SK-N-SH treated with all-trans-retinoic acid at 6 μM for 48 hours (cell line): ENCODE measurements at regions not wholly inside any gene's neighbourhood (a gene's known extent, or its start where the extent isn't known, plus 50 kb on each side); places are given as distances from the start of the nearest gene placed in this dataset.

ENCODE experiments used
- ATAC-seq: fragments of 200-7000 bp; cut with Tn5 transposase; 3 replicates; pipeline ENCODE4 v1.9.1; 2020; ENCODE audit warnings: mild to moderate bottlenecking, moderate library complexity
- ARNTL ChIP-seq: fragments of 450-650 bp; formaldehyde crosslinking; IDR thresholded peaks from 2 replicates; pipeline ENCODE4 v1.5.0; 2020; ENCODE audit warnings: low read depth, mild to moderate bottlenecking, moderate library complexity, borderline replicate concordance
- CREB5 ChIP-seq: fragments of 250-450 bp; sonication (Bioruptor Pico); IDR thresholded peaks from 2 replicates; pipeline ENCODE4 v1.5.1; 2020; ENCODE audit warnings: low read depth, mild to moderate bottlenecking, moderate library complexity
- CSDC2 ChIP-seq: fragments of 250-450 bp; sonication (Bioruptor Pico); IDR thresholded peaks from 2 replicates; pipeline ENCODE4 v1.5.0; 2020; ENCODE audit warnings: mild to moderate bottlenecking, moderate library complexity
- GLIS3 ChIP-seq: fragments of 250-450 bp; sonication (Bioruptor Pico); IDR thresholded peaks from 2 replicates; pipeline ENCODE4 v1.5.0; 2020; ENCODE audit warnings: mild to moderate bottlenecking, moderate library complexity
- ISL1 ChIP-seq: fragments of 250-450 bp; sonication (Bioruptor Pico); IDR thresholded peaks from 2 replicates; pipeline ENCODE4 v2.1.2; 2022; ENCODE audit warnings: mild to moderate bottlenecking, moderate library complexity
- OSR1 ChIP-seq: fragments of 250-450 bp; sonication (Bioruptor Pico); IDR thresholded peaks from 2 replicates; pipeline ENCODE4 v1.8.0; 2022; ENCODE audit warnings: moderate library complexity, mild to moderate bottlenecking, inconsistent platforms
- PATZ1 ChIP-seq: fragments of 250-450 bp; sonication (Bioruptor Pico); IDR thresholded peaks from 2 replicates; pipeline ENCODE4 v1.8.0; 2020; ENCODE audit warnings: mild to moderate bottlenecking, moderate library complexity, borderline replicate concordance
- PPARA ChIP-seq: fragments of 250-450 bp; sonication (Bioruptor Pico); IDR thresholded peaks from 2 replicates; pipeline ENCODE4 v1.5.0; 2020; ENCODE audit warnings: mild to moderate bottlenecking, borderline replicate concordance
- TOX ChIP-seq: fragments of 250-450 bp; sonication (Bioruptor Pico); IDR thresholded peaks from 2 replicates; pipeline ENCODE4 v1.8.0; 2021; ENCODE audit warnings: mild to moderate bottlenecking, moderate library complexity, borderline replicate concordance
- TSHZ2 ChIP-seq: fragments of 250-450 bp; sonication (Bioruptor Pico); IDR thresholded peaks from 2 replicates; pipeline ENCODE4 v1.5.0; 2020; ENCODE audit warnings: mild to moderate bottlenecking, moderate library complexity
- ZFP3 ChIP-seq: fragments of 250-450 bp; sonication (Bioruptor Pico); IDR thresholded peaks from 2 replicates; pipeline ENCODE4 v1.5.0; 2020; ENCODE audit warnings: mild to moderate bottlenecking, moderate library complexity
- ZFP30 ChIP-seq: fragments of 450-650 bp; formaldehyde crosslinking; IDR thresholded peaks from 2 replicates; pipeline ENCODE4 v1.5.0; 2022; ENCODE audit warnings: mild to moderate bottlenecking, moderate library complexity
- ZNF8 ChIP-seq: fragments of 450-650 bp; formaldehyde crosslinking; IDR thresholded peaks from 2 replicates; pipeline ENCODE4 v1.5.0; 2020; ENCODE audit warnings: mild to moderate bottlenecking, moderate library complexity

GRCh38 chr2:8219096-8219495, 462.8 kb upstream of the ID2 start (continued):
- TF ChIP-seq PATZ1 (CRISPR knock-in tag) (no peak), ZNF8 (CRISPR knock-in tag) (no peak)

- ATAC-seq = no peak; the same call in 2 of the 3 replicates
- TF ChIP-seq TOX (no peak), ISL1 (no peak), ZFP3 (CRISPR knock-in tag) (no peak), GLIS3 (CRISPR knock-in tag) (no peak)
- TF ChIP-seq, all 23 proteins: peak for 0
These were observed 462.1 kb upstream of the ID2 start for GRCh38 chr2:8219631-8220355.

- ATAC-seq = no peak
These were observed 458.7 kb upstream of the ID2 start for GRCh38 chr2:8222979-8223694.

More at GRCh38 chr2:8222979-8223694, 458.7 kb upstream of the ID2 start:
- no peak for TF ChIP-seq CSDC2 (CRISPR knock-in tag)
- no peak for TF ChIP-seq ZFP30 (CRISPR knock-in tag)
- no peak for TF ChIP-seq CREB5 (CRISPR knock-in tag)
- no peak for TF ChIP-seq ZNF8 (CRISPR knock-in tag)
- TF ChIP-seq TSHZ2 (CRISPR knock-in tag) = no peak
- TF ChIP-seq ARNTL = no peak
- TF ChIP-seq OSR1 = no peak
- no peak for TF ChIP-seq PATZ1 (CRISPR knock-in tag)
- no peak for TF ChIP-seq TOX
- TF ChIP-seq PPARA (CRISPR knock-in tag) = no peak
- TF ChIP-seq, all 23 proteins: peak for 0
